GM20000 (cell line): ENCODE measurements at regions not wholly inside any gene's neighbourhood (a gene's known extent, or its start where the extent isn't known, plus 50 kb on each side); places are given as distances from the start of the nearest gene placed in this dataset.
"Not testable (repeated sequence)": the region's sequence is repeated elsewhere in the genome, so short reads cannot be mapped to it uniquely, and the experiment has no call there.

Experiments
- DNase-seq: peaks from one replicate; pipeline ENCODE4 v3.0.0; 2012; ENCODE audit warnings: low spot score
- CTCF ChIP-seq: IDR thresholded peaks from 2 replicates; pipeline ENCODE4 v1.5.1; 2012; ENCODE audit warnings: mild to moderate bottlenecking, control low read depth; ENCODE audit errors: extremely low read depth, missing control alignments

GRCh38 chr16:80250381-80250780, 290.4 kb upstream of the DYNLRB2 start:
- no peak for TF ChIP-seq CTCF
- no peak for DNase-seq

- DNase-seq, result not testable (repeated sequence)
Measured at GRCh38 chr16:80243303-80243702, 297.5 kb upstream of the DYNLRB2 start.

GRCh38 chr16:80242279-80242678, 298.5 kb upstream of the DYNLRB2 start:
- DNase-seq, result not testable (repeated sequence)

- no peak for TF ChIP-seq CTCF
- no peak for DNase-seq
Measured at GRCh38 chr16:80233097-80233835, 307.5 kb upstream of the DYNLRB2 start.

- DNase-seq, result peak; percentile 24
- no peak for TF ChIP-seq CTCF
Measured at GRCh38 chr16:80231888-80232287, 308.9 kb upstream of the DYNLRB2 start.

GRCh38 chr16:80231121-80231520, 309.7 kb upstream of the DYNLRB2 start:
- no peak for DNase-seq
- TF ChIP-seq CTCF, result no peak

- no peak for DNase-seq
- no peak for TF ChIP-seq CTCF
Measured at GRCh38 chr16:80230328-80231120, 310.3 kb upstream of the DYNLRB2 start.

- no peak for TF ChIP-seq CTCF
- DNase-seq, result no peak
Measured at GRCh38 chr16:80226499-80226898, 314.3 kb upstream of the DYNLRB2 start.
